Ishikawa (cell line): ENCODE measurements at regions not wholly inside any gene's neighbourhood (a gene's known extent, or its start where the extent isn't known, plus 50 kb on each side); places are given as distances from the start of the nearest gene placed in this dataset.
A peak's percentile ranks its signal among the peaks of the same experiment; 100 is the strongest.

Experiments used
- CEBPB ChIP-seq: IDR thresholded peaks from 2 replicates; pipeline ENCODE4 v1.6.1; 2012
- CREB1 ChIP-seq: IDR thresholded peaks from 2 replicates; pipeline ENCODE4 v1.6.1; 2012; ENCODE audit warnings: low read depth
- EGR1 ChIP-seq: IDR thresholded peaks from 2 replicates; pipeline ENCODE4 v1.6.1; 2012
- EP300 ChIP-seq: IDR thresholded peaks from 2 replicates; pipeline ENCODE4 v1.6.1; 2012; ENCODE audit warnings: borderline replicate concordance
- FOXM1 ChIP-seq: IDR thresholded peaks from 2 replicates; pipeline ENCODE4 v1.6.1; 2012; ENCODE audit warnings: low read depth, borderline replicate concordance
- NFIC ChIP-seq: IDR thresholded peaks from 2 replicates; pipeline ENCODE4 v1.6.1; 2012
- RAD21 ChIP-seq: IDR thresholded peaks from 2 replicates; pipeline ENCODE4 v1.6.1; 2012; ENCODE audit warnings: low read depth
- TAF1 ChIP-seq: IDR thresholded peaks from 2 replicates; pipeline ENCODE4 v1.6.1; 2012; ENCODE audit warnings: low read depth, mild to moderate bottlenecking
- TCF12 ChIP-seq: IDR thresholded peaks from 2 replicates; pipeline ENCODE4 v1.6.1; 2012; ENCODE audit warnings: low read depth
- TEAD4 ChIP-seq: IDR thresholded peaks from 2 replicates; pipeline ENCODE4 v1.6.1; 2012
- YY1 ChIP-seq: IDR thresholded peaks from 2 replicates; pipeline ENCODE4 v1.6.1; 2012; ENCODE audit warnings: low read depth
- ZBTB7A ChIP-seq: IDR thresholded peaks from 2 replicates; pipeline ENCODE4 v1.6.1; 2012; ENCODE audit warnings: low read depth
- TF ChIP-seq, protein P1 (sequence below): IDR thresholded peaks from 2 replicates; pipeline ENCODE4 v1.6.1; 2012; ENCODE audit warnings: low read depth, mild to moderate bottlenecking
- TF ChIP-seq, protein P2 (sequence below): IDR thresholded peaks from 2 replicates; pipeline ENCODE4 v1.6.1; 2012
- TF ChIP-seq, protein P3 (sequence below): IDR thresholded peaks from 2 replicates; pipeline ENCODE4 v1.6.1; 2012

DNA sequence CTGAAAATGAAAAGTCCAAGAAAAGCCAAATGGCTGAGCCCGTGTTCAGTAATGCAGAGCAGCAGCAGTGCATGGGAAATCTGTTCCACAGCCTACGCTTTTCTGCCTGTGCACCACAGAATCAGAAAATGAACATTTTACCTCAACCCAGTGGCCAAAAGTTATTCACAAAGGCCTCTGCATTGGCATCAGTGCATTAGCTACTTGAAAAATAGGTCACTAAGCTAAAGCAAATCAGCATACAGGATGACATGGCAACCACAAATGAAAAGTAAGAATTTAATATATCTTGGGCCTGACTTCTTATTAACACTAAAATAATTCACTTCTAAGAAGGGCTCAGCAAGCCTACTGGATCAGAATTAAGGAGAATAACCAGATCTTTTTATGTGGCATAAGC is 1145.3 kb upstream of the CHAC2 start:
- TF ChIP-seq ZBTB7A (no peak), EP300 (no peak), EGR1 (no peak), YY1 (no peak), CREB1 (no peak), TCF12 (no peak), RAD21 (no peak), NFIC (no peak), TAF1 (no peak)
- TF ChIP-seq, protein P1, sequence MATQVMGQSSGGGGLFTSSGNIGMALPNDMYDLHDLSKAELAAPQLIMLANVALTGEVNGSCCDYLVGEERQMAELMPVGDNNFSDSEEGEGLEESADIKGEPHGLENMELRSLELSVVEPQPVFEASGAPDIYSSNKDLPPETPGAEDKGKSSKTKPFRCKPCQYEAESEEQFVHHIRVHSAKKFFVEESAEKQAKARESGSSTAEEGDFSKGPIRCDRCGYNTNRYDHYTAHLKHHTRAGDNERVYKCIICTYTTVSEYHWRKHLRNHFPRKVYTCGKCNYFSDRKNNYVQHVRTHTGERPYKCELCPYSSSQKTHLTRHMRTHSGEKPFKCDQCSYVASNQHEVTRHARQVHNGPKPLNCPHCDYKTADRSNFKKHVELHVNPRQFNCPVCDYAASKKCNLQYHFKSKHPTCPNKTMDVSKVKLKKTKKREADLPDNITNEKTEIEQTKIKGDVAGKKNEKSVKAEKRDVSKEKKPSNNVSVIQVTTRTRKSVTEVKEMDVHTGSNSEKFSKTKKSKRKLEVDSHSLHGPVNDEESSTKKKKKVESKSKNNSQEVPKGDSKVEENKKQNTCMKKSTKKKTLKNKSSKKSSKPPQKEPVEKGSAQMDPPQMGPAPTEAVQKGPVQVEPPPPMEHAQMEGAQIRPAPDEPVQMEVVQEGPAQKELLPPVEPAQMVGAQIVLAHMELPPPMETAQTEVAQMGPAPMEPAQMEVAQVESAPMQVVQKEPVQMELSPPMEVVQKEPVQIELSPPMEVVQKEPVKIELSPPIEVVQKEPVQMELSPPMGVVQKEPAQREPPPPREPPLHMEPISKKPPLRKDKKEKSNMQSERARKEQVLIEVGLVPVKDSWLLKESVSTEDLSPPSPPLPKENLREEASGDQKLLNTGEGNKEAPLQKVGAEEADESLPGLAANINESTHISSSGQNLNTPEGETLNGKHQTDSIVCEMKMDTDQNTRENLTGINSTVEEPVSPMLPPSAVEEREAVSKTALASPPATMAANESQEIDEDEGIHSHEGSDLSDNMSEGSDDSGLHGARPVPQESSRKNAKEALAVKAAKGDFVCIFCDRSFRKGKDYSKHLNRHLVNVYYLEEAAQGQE = no peak
- TF ChIP-seq, protein P2, sequence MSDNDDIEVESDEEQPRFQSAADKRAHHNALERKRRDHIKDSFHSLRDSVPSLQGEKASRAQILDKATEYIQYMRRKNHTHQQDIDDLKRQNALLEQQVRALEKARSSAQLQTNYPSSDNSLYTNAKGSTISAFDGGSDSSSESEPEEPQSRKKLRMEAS = no peak

DNA sequence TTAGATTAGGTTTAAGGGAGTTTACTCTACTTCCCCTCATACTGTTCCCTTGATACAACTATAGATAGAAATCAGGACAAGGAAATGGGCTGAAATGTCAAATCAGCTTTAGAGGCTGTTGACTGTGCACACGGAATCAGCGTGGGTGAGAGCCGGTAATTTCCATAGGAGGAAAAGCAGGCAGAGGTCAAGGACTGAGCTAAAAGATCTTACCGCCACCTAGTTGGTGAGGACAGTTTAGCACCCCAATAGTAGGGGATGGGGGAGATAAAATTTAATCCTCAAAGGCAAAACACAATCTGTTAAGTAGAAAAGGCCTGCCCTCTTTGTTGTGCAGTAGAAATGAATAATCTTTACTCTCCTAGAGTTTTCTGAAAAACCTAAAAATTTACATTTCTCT is 1154.5 kb upstream of the CHAC2 start:
- TF ChIP-seq RAD21 = peak; percentile 34
- no peak for TF ChIP-seq TCF12

DNA sequence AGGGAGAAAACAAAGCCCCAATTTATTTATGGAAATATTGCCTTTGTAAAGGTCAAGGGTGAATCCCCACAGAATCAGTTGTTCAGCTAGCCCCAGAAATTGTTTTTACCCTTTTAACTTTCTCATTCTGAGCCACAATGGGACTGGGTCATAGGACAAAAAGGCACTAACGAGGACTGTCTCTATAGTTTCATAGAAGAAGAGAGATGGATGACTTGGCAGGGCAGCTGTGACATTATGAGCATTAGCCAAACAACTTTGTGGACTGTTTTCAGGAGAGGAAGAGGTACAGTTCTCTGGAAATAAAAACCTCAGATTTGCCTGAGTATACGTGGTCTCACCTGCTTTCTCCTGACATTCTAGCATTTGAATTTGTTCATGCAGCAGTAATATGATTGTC is 1155.8 kb upstream of the CHAC2 start:
- no peak for TF ChIP-seq CEBPB
- TF ChIP-seq NFIC = no peak
- no peak for TF ChIP-seq YY1
- no peak for TF ChIP-seq ZBTB7A
- TF ChIP-seq FOXM1 = no peak
- no peak for TF ChIP-seq TCF12
- TF ChIP-seq RAD21 = no peak
- TF ChIP-seq, protein P3, sequence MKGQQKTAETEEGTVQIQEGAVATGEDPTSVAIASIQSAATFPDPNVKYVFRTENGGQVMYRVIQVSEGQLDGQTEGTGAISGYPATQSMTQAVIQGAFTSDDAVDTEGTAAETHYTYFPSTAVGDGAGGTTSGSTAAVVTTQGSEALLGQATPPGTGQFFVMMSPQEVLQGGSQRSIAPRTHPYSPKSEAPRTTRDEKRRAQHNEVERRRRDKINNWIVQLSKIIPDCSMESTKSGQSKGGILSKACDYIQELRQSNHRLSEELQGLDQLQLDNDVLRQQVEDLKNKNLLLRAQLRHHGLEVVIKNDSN = no peak
- TF ChIP-seq EGR1 = no peak
- TF ChIP-seq, protein P2 = no peak

DNA sequence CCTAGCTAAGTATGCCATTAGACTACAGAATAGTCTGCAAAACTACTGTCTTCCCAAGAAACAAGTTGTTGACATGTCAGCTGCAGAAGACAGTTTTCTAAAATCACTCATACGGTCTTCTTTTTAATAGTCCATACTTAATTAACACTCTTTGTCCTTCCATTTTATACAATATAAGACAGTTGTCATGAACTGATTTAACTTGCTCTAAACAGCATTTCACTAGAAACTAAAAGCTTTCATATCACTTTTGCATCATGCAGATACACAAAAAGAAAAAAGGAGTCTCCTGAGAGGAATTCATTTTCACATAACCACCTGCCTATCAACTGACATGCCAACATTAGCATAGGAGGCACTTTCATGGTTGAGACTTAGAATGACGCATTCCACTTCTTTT is 1159.6 kb upstream of the CHAC2 start:
- TF ChIP-seq, protein P1 = no peak
- no peak for TF ChIP-seq TCF12
- TF ChIP-seq NFIC = no peak
- TF ChIP-seq, protein P2 = no peak
- TF ChIP-seq CEBPB = no peak
- no peak for TF ChIP-seq FOXM1
- no peak for TF ChIP-seq RAD21
- no peak for TF ChIP-seq EGR1
- no peak for TF ChIP-seq TEAD4
- TF ChIP-seq CREB1 = no peak

DNA sequence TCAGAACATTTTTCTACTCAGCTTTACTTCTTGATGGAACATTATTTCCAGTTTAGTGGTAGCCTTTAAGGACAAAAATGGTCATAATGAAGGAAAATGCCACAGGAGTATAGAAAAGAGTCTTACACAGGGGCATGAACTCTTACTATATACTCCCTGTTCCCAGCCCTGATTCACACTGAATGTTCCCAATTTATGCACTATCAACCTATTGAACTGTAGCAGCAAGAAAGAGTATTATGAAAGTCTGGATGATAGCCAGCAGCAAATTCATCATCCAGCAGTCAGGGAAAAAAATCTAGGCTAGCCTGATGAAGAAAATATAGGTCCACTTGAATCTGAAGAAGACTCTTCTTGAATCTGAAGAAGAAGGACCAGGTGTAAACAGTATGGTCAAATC is 1170.3 kb upstream of the CHAC2 start:
- TF ChIP-seq FOXM1 (no peak), CEBPB (no peak), CREB1 (no peak), YY1 (no peak), RAD21 (no peak), TAF1 (no peak), TEAD4 (no peak), NFIC (no peak), TCF12 (no peak), EP300 (no peak), EGR1 (no peak), ZBTB7A (no peak)
- TF ChIP-seq, protein P2 = no peak
- TF ChIP-seq, protein P1 = no peak
- TF ChIP-seq, protein P3 = no peak
